Activated CD8-positive, alpha-beta T cell treated with anti-CD3 and anti-CD28 coated beads, Interleukin-2, amount 10 ng/mL, durations not matched to agents 7 days and 5 days (primary cell): ENCODE measurements at regions not wholly inside any gene's neighbourhood (a gene's known extent, or its start where the extent isn't known, plus 50 kb on each side); places are given as distances from the start of the nearest gene placed in this dataset.
"Not testable (repeated sequence)": the region's sequence is repeated elsewhere in the genome, so short reads cannot be mapped to it uniquely, and the experiment has no call there.

Experiments used
- ATAC-seq: fragments of 150-1000 bp; cut with Tn5 transposase; one replicate; pipeline ENCODE4 v1.10.0; 2021; ENCODE audit warnings: moderate library complexity
- CTCF ChIA-PET: fragments of 350-600 bp; sonication (Branson Sonifier 250); formaldehyde crosslinking; loops from one replicate; lab custom pipeline; 2021; ENCODE audit warnings: antibody characterized with exemption; lab: Charles Lee
- POLR2A ChIA-PET: fragments of 350-600 bp; sonication (Branson Sonifier 250); formaldehyde crosslinking; loops from one replicate; lab custom pipeline; 2021; ENCODE audit warnings: antibody characterized with exemption; lab: Charles Lee
- DNase-seq: peaks from one replicate; pipeline ENCODE4 v3.0.0-alpha.2; 2020
- H3K27ac Mint-ChIP-seq: one replicate; pipeline ENCODE4 v1.8.0; 2021; ENCODE audit warnings: mild to moderate bottlenecking, mixed read lengths
- H3K27me3 Mint-ChIP-seq: one replicate; pipeline ENCODE4 v1.8.0; 2021; ENCODE audit warnings: low read depth, mixed read lengths
- H3K36me3 Mint-ChIP-seq: one replicate; pipeline ENCODE4 v1.8.0; 2021; ENCODE audit warnings: low read depth, mixed read lengths
- H3K4me1 Mint-ChIP-seq: one replicate; pipeline ENCODE4 v1.8.0; 2021; ENCODE audit warnings: low read depth, mixed read lengths
- H3K4me3 Mint-ChIP-seq: one replicate; pipeline ENCODE4 v1.8.0; 2021; ENCODE audit warnings: mild to moderate bottlenecking, mixed read lengths
- H3K9me3 Mint-ChIP-seq: one replicate; pipeline ENCODE4 v1.8.0; 2022; ENCODE audit warnings: mixed read lengths; ENCODE audit not compliant: insufficient read depth

- CTCF ChIA-PET: interaction anchor here (1.1 kb wide), 1 partner anchor 52 kb away, joined by 3 read pairs; no protein-coding TSS in a partner anchor
- ATAC-seq (no peak), DNase-seq (no peak)
- no peaks in the 10 kb centered on the region for H3K4me1 Mint-ChIP-seq
- no peak overlapping the region for H3K27ac Mint-ChIP-seq
- H3K27me3 Mint-ChIP-seq: no peaks in the 10 kb centered on the region
- H3K4me3 Mint-ChIP-seq: no peak overlapping the region
- H3K36me3 Mint-ChIP-seq: no peaks in the 10 kb centered on the region
- no peaks in the 10 kb centered on the region for H3K9me3 Mint-ChIP-seq
- POLR2A ChIA-PET: interaction anchor here (0.6 kb wide), 1 partner anchor 81 kb away, joined by 3 read pairs; no protein-coding TSS in a partner anchor
Measured at GRCh38 chr21:28693476-28693875, 299.2 kb downstream of the LTN1 start.

- H3K9me3 Mint-ChIP-seq: no peaks in the 10 kb centered on the region
- POLR2A ChIA-PET: no interaction called here
- H3K4me3 Mint-ChIP-seq: no peak overlapping the region
- no peaks in the 10 kb centered on the region for H3K4me1 Mint-ChIP-seq
- no peak overlapping the region for H3K27ac Mint-ChIP-seq
- H3K36me3 Mint-ChIP-seq: no peaks in the 10 kb centered on the region
- CTCF ChIA-PET: interaction anchor here (0.8 kb wide), 1 partner anchor 14 kb away, joined by 3 read pairs; no protein-coding TSS in a partner anchor
- no peak for DNase-seq
- H3K27me3 Mint-ChIP-seq: no peaks in the 10 kb centered on the region
- ATAC-seq: no peak
Measured at GRCh38 chr21:28690196-28690595, 302.5 kb downstream of the LTN1 start.

- DNase-seq (no peak), ATAC-seq (no peak)
- CTCF ChIA-PET: no interaction called here
- Mint-ChIP-seq H3K27ac (no peak overlapping the region), H3K4me1 (no peaks in the 10 kb centered on the region), H3K9me3 (no peaks in the 10 kb centered on the region), H3K36me3 (no peaks in the 10 kb centered on the region), H3K4me3 (no peak overlapping the region), H3K27me3 (no peaks in the 10 kb centered on the region)
- POLR2A ChIA-PET: no interaction called here
Measured at GRCh38 chr21:28688381-28688780, 304.3 kb downstream of the LTN1 start.

- H3K27me3 Mint-ChIP-seq: no peaks in the 10 kb centered on the region
- no peak for ATAC-seq
- POLR2A ChIA-PET: no interaction called here
- no peaks in the 10 kb centered on the region for H3K36me3 Mint-ChIP-seq
- H3K9me3 Mint-ChIP-seq: no peaks in the 10 kb centered on the region
- no peak for DNase-seq
- H3K4me1 Mint-ChIP-seq: no peaks in the 10 kb centered on the region
- no peak overlapping the region for H3K4me3 Mint-ChIP-seq
- CTCF ChIA-PET: interaction anchor here (1.0 kb wide), 1 partner anchor 51 kb away, joined by 3 read pairs; no protein-coding TSS in a partner anchor
- no peak overlapping the region for H3K27ac Mint-ChIP-seq
Measured at GRCh38 chr21:28687586-28687985, 305.1 kb downstream of the LTN1 start.

GRCh38 chr21:28683982-28684752 lies 308.5 kb downstream of the LTN1 start:
- Mint-ChIP-seq H3K36me3 (no peaks in the 10 kb centered on the region), H3K4me3 (no peak overlapping the region), H3K4me1 (no peaks in the 10 kb centered on the region), H3K27me3 (no peaks in the 10 kb centered on the region), H3K27ac (no peak overlapping the region), H3K9me3 (no peaks in the 10 kb centered on the region)
- ChIA-PET POLR2A (no interaction called here), CTCF (no interaction called here)
- DNase-seq: no peak
- no peak for ATAC-seq

GRCh38 chr21:28682884-28683283 lies 309.8 kb downstream of the LTN1 start:
- ATAC-seq, CTCF ChIA-PET, H3K4me3 Mint-ChIP-seq, POLR2A ChIA-PET, H3K9me3 Mint-ChIP-seq, H3K27ac Mint-ChIP-seq, H3K36me3 Mint-ChIP-seq, H3K27me3 Mint-ChIP-seq, DNase-seq, H3K4me1 Mint-ChIP-seq: not testable (repeated sequence)

GRCh38 chr21:28677096-28677495 lies 315.6 kb downstream of the LTN1 start:
- H3K4me3 Mint-ChIP-seq, H3K27me3 Mint-ChIP-seq, H3K4me1 Mint-ChIP-seq, POLR2A ChIA-PET, CTCF ChIA-PET, DNase-seq, H3K36me3 Mint-ChIP-seq, ATAC-seq, H3K9me3 Mint-ChIP-seq, H3K27ac Mint-ChIP-seq: not testable (repeated sequence)

GRCh38 chr21:28675331-28676041 lies 317.2 kb downstream of the LTN1 start:
- Mint-ChIP-seq H3K36me3 (peaks cover 4% of the 10 kb centered on the region), H3K27ac (no peak overlapping the region), H3K9me3 (no peaks in the 10 kb centered on the region), H3K4me1 (no peaks in the 10 kb centered on the region), H3K27me3 (no peaks in the 10 kb centered on the region), H3K4me3 (no peak overlapping the region)
- ChIA-PET POLR2A (no interaction called here), CTCF (no interaction called here)
- DNase-seq (no peak), ATAC-seq (no peak)

GRCh38 chr21:28674763-28675162 lies 317.9 kb downstream of the LTN1 start:
- DNase-seq (no peak), ATAC-seq (no peak)
- no peaks in the 10 kb centered on the region for H3K9me3 Mint-ChIP-seq
- no peak overlapping the region for H3K4me3 Mint-ChIP-seq
- ChIA-PET POLR2A (no interaction called here), CTCF (no interaction called here)
- H3K4me1 Mint-ChIP-seq: no peaks in the 10 kb centered on the region
- H3K27me3 Mint-ChIP-seq: no peaks in the 10 kb centered on the region
- no peak overlapping the region for H3K27ac Mint-ChIP-seq
- H3K36me3 Mint-ChIP-seq: peaks cover 4% of the 10 kb centered on the region

- peaks cover 3% of the 10 kb centered on the region for H3K9me3 Mint-ChIP-seq
- no peak overlapping the region for H3K4me3 Mint-ChIP-seq
- no peak overlapping the region for H3K27ac Mint-ChIP-seq
- CTCF ChIA-PET: no interaction called here
- DNase-seq: no peak
- no peaks in the 10 kb centered on the region for H3K27me3 Mint-ChIP-seq
- ATAC-seq: no peak
- POLR2A ChIA-PET: no interaction called here
- H3K36me3 Mint-ChIP-seq: peaks cover 3% of the 10 kb centered on the region
- H3K4me1 Mint-ChIP-seq: peaks cover 5% of the 10 kb centered on the region
Measured at GRCh38 chr21:28671549-28672195, 321.0 kb downstream of the LTN1 start.

- no peak for DNase-seq
- H3K27me3 Mint-ChIP-seq: no peaks in the 10 kb centered on the region
- POLR2A ChIA-PET: no interaction called here
- H3K9me3 Mint-ChIP-seq: peaks cover 3% of the 10 kb centered on the region
- no peak overlapping the region for H3K27ac Mint-ChIP-seq
- no peak overlapping the region for H3K4me3 Mint-ChIP-seq
- H3K36me3 Mint-ChIP-seq: peaks cover 3% of the 10 kb centered on the region
- CTCF ChIA-PET: no interaction called here
- ATAC-seq: no peak
- H3K4me1 Mint-ChIP-seq: peaks cover 5% of the 10 kb centered on the region
Measured at GRCh38 chr21:28669971-28670653, 322.6 kb downstream of the LTN1 start.
